BJ (cell line): ENCODE measurements at regions not wholly inside any gene's neighbourhood (a gene's known extent, or its start where the extent isn't known, plus 50 kb on each side); places are given as distances from the start of the nearest gene placed in this dataset.
"Not testable (repeated sequence)": the region's sequence is repeated elsewhere in the genome, so short reads cannot be mapped to it uniquely, and the experiment has no call there.

Experiments used
- CTCF ChIA-PET: fragments of 350-600 bp; formaldehyde crosslinking; extraction: SDS; loops from one replicate; lab custom pipeline; 2021; ENCODE audit warnings: antibody characterized with exemption, inconsistent platforms; lab: Yijun Ruan, JAX
- POLR2A ChIA-PET: fragments of 300-600 bp; sonication (Branson Sonifier 250); formaldehyde crosslinking; extraction: SDS; loops from one replicate; lab custom pipeline; 2021; ENCODE audit warnings: antibody characterized with exemption; lab: Charles Lee
- DNase-seq: peaks from one replicate; pipeline ENCODE4 v3.0.0-alpha.2; 2011; ENCODE audit warnings: low read depth
- H3K27me3 ChIP-seq: 2 replicates; pipeline ENCODE4 v1.6.0; 2011; ENCODE audit warnings: low read length; ENCODE audit not compliant: control insufficient read depth, insufficient read depth
- H3K36me3 ChIP-seq: 2 replicates; pipeline ENCODE4 v1.5.1; 2011; ENCODE audit warnings: low read length; ENCODE audit not compliant: control insufficient read depth, insufficient read depth
- H3K4me3 ChIP-seq: 2 replicates; pipeline ENCODE4 v1.5.1; 2011; ENCODE audit warnings: low read depth, mild to moderate bottlenecking, control low read depth, low read length
- CTCF ChIP-seq: IDR thresholded peaks from 2 replicates; pipeline ENCODE4 v1.5.1; 2011; ENCODE audit warnings: low read depth, mild to moderate bottlenecking, control low read depth, inconsistent platforms, low read length, moderate library complexity; ENCODE audit not compliant: insufficient read depth

- DNase-seq, result no peak
- no peak for TF ChIP-seq CTCF
These were observed 876.3 kb upstream of the FOXG1 start for GRCh38 chr14:27890259-27890658.

GRCh38 chr14:27908484-27908883 is 858.1 kb upstream of the FOXG1 start:
- H3K27me3 ChIP-seq, DNase-seq, POLR2A ChIA-PET, H3K36me3 ChIP-seq, H3K4me3 ChIP-seq, CTCF ChIA-PET: not testable (repeated sequence)

More at GRCh38 chr14:27890259-27890658, 876.3 kb upstream of the FOXG1 start:
- ChIA-PET POLR2A (no interaction called here), CTCF (no interaction called here)
- no peak overlapping the region for H3K4me3 ChIP-seq
- no peaks in the 10 kb centered on the region for H3K27me3 ChIP-seq
- H3K36me3 ChIP-seq, result no peaks in the 10 kb centered on the region

GRCh38 chr14:27916326-27916725 is 850.3 kb upstream of the FOXG1 start:
- H3K4me3 ChIP-seq, result no peak overlapping the region
- H3K27me3 ChIP-seq, result no peaks in the 10 kb centered on the region
- TF ChIP-seq CTCF, result no peak
- POLR2A ChIA-PET, result no interaction called here
- no peaks in the 10 kb centered on the region for H3K36me3 ChIP-seq
- DNase-seq, result no peak
- CTCF ChIA-PET, result no interaction called here

GRCh38 chr14:27917896-27918295 is 848.7 kb upstream of the FOXG1 start:
- Histone ChIP-seq H3K27me3 (no peaks in the 10 kb centered on the region), H3K4me3 (no peak overlapping the region), H3K36me3 (no peaks in the 10 kb centered on the region)
- TF ChIP-seq CTCF, result no peak
- ChIA-PET POLR2A (no interaction called here), CTCF (no interaction called here)
- no peak for DNase-seq

GRCh38 chr14:27927519-27927918 is 839.1 kb upstream of the FOXG1 start:
- no peaks in the 10 kb centered on the region for H3K27me3 ChIP-seq
- no peaks in the 10 kb centered on the region for H3K36me3 ChIP-seq
- POLR2A ChIA-PET, result no interaction called here
- CTCF ChIA-PET, result no interaction called here
- no peak for DNase-seq
- no peak overlapping the region for H3K4me3 ChIP-seq
- no peak for TF ChIP-seq CTCF

- TF ChIP-seq CTCF, result no peak
- Histone ChIP-seq H3K27me3 (no peaks in the 10 kb centered on the region), H3K36me3 (no peaks in the 10 kb centered on the region), H3K4me3 (no peak overlapping the region)
- no peak for DNase-seq
- CTCF ChIA-PET, result no interaction called here
- POLR2A ChIA-PET, result no interaction called here
These were observed 836.7 kb upstream of the FOXG1 start for GRCh38 chr14:27929797-27930347.
